Mesothelial cell of epicardium (in vitro differentiated cells): ENCODE measurements at regions not wholly inside any gene's neighbourhood (a gene's known extent, or its start where the extent isn't known, plus 50 kb on each side); places are given as distances from the start of the nearest gene placed in this dataset.

Experiments used
- DNase-seq, 2 experiments: peaks; one replicate each; pipeline ENCODE4 v3.0.0; 2021; ENCODE audit warnings: low spot score in 2 of 2; ENCODE audit not compliant: unreplicated experiment in 2 of 2
- H3K27ac Mint-ChIP-seq: 2 replicates; pipeline ENCODE4 v1.8.0; 2021; ENCODE audit warnings: mixed read lengths
- H3K27me3 Mint-ChIP-seq: 2 replicates; pipeline ENCODE4 v1.8.0; 2021; ENCODE audit warnings: low read depth, mixed read lengths
- H3K36me3 Mint-ChIP-seq: 2 replicates; pipeline ENCODE4 v1.8.0; 2021; ENCODE audit warnings: mixed read lengths
- H3K4me1 Mint-ChIP-seq: 2 replicates; pipeline ENCODE4 v1.8.0; 2021; ENCODE audit warnings: mixed read lengths
- H3K4me3 Mint-ChIP-seq: 2 replicates; pipeline ENCODE4 v1.8.0; 2021; ENCODE audit warnings: mild to moderate bottlenecking, moderate library complexity, mixed read lengths
- H3K9me3 Mint-ChIP-seq: 2 replicates; pipeline ENCODE4 v1.8.0; 2021; ENCODE audit warnings: mixed read lengths
- CTCF ChIP-seq: fragments of 200-600 bp; sonication (generic); IDR thresholded peaks from one replicate; pipeline ENCODE4 v1.5.0; 2021; ENCODE audit warnings: antibody characterized with exemption; ENCODE audit not compliant: unreplicated experiment

DNA sequence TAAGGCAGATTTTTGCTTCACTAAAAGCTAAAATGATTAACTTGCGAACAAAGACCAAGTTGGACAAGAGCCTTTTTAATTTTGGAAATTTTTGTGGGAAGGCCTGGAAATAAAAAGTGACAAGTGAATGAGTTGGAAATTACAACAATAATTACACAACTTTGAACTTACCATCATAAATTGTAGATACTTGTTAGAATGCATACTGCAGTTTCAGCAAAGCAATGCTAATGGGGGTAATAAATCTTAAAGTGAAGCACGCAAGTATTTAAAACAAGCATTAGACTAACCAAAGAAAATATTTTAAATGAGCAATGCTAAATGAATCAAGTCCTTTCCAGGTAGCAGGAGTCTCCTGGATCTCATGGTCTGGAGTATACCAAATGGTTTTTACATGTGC lies 83.2 kb upstream of the EYA4 start:
- no peak for DNase-seq
- peaks cover 1% of the 10 kb centered on the region for H3K36me3 Mint-ChIP-seq
- no peak for TF ChIP-seq CTCF

DNA sequence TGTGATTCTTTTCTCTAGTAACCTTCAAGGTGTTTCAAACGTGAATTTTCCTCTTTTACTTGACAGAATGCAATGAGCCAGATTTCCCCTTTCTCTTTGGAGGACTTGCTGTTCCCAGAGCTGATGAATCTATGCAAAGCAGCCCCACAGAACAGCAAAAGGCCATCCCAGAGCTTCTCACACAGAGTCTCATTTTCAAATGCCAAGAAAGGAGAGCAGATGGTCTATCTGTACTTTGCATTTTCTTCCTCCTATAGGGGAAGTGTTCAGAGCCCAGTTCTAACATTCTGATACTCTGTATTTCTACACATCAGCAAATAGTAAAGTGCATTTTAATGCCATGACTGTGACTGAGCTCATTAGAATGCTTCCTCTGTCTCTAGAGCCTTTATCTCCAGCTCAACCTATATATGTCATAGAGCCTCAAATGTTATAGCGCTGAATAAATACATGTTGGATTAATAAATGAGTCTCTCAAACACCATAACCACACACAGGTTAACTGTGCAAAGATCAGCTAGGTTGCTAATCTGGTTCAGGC lies 81.8 kb upstream of the EYA4 start:
- no peak for DNase-seq
- H3K36me3 Mint-ChIP-seq = no peaks in the 10 kb centered on the region
- no peaks in the 10 kb centered on the region for H3K9me3 Mint-ChIP-seq
- no peak for TF ChIP-seq CTCF
- H3K27me3 Mint-ChIP-seq = peaks cover 7% of the 10 kb centered on the region
- peaks cover 26% of the 10 kb centered on the region for H3K4me1 Mint-ChIP-seq
- H3K4me3 Mint-ChIP-seq = no peak overlapping the region
- peak overlapping the region; percentile 41 for H3K27ac Mint-ChIP-seq

More for the DNA sequence above, 83.2 kb upstream of the EYA4 start:
- peaks cover 26% of the 10 kb centered on the region for H3K4me1 Mint-ChIP-seq
- H3K4me3 Mint-ChIP-seq = no peak overlapping the region
- peaks cover 9% of the 10 kb centered on the region for H3K9me3 Mint-ChIP-seq
- no peak overlapping the region for H3K27ac Mint-ChIP-seq
- H3K27me3 Mint-ChIP-seq = peaks cover 4% of the 10 kb centered on the region

- Mint-ChIP-seq H3K4me3 (no peak overlapping the region), H3K27me3 (peaks cover 9% of the 10 kb centered on the region), H3K27ac (no peak overlapping the region), H3K36me3 (no peaks in the 10 kb centered on the region), H3K4me1 (peaks cover 26% of the 10 kb centered on the region), H3K9me3 (no peaks in the 10 kb centered on the region)
- no peak for DNase-seq
- no peak for TF ChIP-seq CTCF
These were observed 80.6 kb upstream of the EYA4 start for GRCh38 chr6:133160536-133160935.

DNA sequence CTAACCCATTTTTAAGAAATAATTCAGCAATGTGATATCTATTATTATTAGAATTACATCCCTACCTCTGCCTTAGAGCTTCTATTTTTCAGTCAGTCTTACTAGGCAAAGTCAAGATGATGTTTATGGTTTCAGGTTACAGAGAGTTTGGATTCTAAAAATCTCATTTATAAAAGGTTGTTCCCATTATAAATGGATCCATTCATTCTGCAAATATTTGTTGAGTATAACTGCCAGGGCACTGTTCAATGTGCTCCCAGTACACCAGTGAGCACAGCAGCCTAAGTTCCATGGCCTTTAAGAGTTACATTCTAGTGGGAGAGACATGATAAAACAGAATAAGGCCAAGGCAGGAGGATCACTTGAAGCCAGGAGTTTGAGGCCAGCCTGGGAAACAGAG lies 75.9 kb upstream of the EYA4 start:
- Mint-ChIP-seq H3K4me3 (no peak overlapping the region), H3K4me1 (peaks cover 2% of the 10 kb centered on the region), H3K27me3 (peaks cover 5% of the 10 kb centered on the region), H3K9me3 (no peaks in the 10 kb centered on the region), H3K36me3 (no peaks in the 10 kb centered on the region), H3K27ac (no peak overlapping the region)
- no peak for TF ChIP-seq CTCF
- DNase-seq = no peak

DNA sequence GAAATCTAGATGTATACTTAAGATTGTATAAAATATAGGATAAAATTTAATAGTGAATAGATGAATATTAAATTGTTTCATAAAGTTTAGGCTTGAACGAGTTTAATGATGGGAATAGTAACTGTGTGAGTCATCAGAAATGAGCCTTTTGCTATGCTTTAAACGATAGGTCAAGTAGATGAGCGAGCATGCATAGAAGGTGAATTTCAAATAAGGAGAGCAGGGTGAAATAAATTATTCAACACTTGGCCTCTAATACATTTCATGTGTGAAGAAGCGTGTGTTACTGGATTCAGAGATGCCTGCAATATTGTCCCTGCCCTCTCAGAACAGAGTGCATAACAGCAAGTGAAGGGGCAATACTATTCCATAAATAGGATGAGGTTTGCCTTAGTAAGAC lies 74.4 kb upstream of the EYA4 start:
- TF ChIP-seq CTCF = no peak
- H3K4me1 Mint-ChIP-seq = no peaks in the 10 kb centered on the region

GRCh38 chr6:133169901-133170300 lies 71.3 kb upstream of the EYA4 start:
- no peak for DNase-seq
- peaks cover 2% of the 10 kb centered on the region for H3K4me1 Mint-ChIP-seq
- H3K4me3 Mint-ChIP-seq = no peak overlapping the region

More for the DNA sequence above, 74.4 kb upstream of the EYA4 start:
- H3K36me3 Mint-ChIP-seq = no peaks in the 10 kb centered on the region
- no peak overlapping the region for H3K4me3 Mint-ChIP-seq
- peaks cover 5% of the 10 kb centered on the region for H3K27me3 Mint-ChIP-seq
- H3K9me3 Mint-ChIP-seq = no peaks in the 10 kb centered on the region
- no peak for DNase-seq
- no peak overlapping the region for H3K27ac Mint-ChIP-seq

More at GRCh38 chr6:133169901-133170300, 71.3 kb upstream of the EYA4 start:
- Mint-ChIP-seq H3K27me3 (peaks cover 2% of the 10 kb centered on the region), H3K9me3 (peaks cover 7% of the 10 kb centered on the region), H3K36me3 (no peaks in the 10 kb centered on the region), H3K27ac (no peak overlapping the region)
- TF ChIP-seq CTCF = no peak
